ENCODE measurements at regions not wholly inside any gene's neighbourhood (a gene's known extent, or its start where the extent isn't known, plus 50 kb on each side); places are given as distances from the start of the nearest gene placed in this dataset.

DNA sequence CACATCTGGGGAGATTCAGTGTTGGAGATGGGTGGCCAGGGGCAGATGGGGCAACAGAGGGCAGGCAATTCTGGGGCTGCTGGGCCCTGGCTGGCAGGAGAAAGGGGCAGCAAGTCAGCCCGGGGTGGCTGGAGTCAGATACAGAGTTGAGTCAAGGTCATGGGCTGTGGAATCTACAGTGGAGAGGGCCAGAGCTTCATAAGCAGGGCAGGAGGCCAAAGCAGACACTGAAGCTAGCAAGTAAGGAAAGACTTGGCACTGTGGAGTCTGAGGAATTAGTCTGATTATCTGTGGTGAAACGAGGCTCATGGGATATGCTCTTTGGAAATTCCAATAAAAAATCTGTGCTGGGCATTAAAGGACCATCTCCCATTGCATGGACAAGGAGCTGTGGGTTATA lies 95.5 kb downstream of the TMX1 start:
- Histone ChIP-seq H3K36me3 (ENCODE audit: control insufficient read depth in 2 of 2, insufficient read depth in 1 of 2, low read length in 2 of 2) (no peaks in the 10 kb centered on the region), H3K27ac (ENCODE audit: extremely low read depth, low read depth, low read length) (no peak overlapping the region), H3K9me3 (ENCODE audit: control insufficient read depth, insufficient read depth, low read depth, low read length) (no peaks in the 10 kb centered on the region), H3K4me3 (ENCODE audit: low read depth, low read length) (no peak overlapping the region), H3K4me1 (ENCODE audit: control insufficient read depth, insufficient read depth, low read length) (no peaks in the 10 kb centered on the region)
- ChIA-PET CTCF (no interaction called here), POLR2A (no interaction called here)
- TF ChIP-seq MZF1 (tag by site-specific recombination; IDR thresholded peaks at IDR 0.05; ENCODE audit: borderline replicate concordance) (no peak), ZBTB1 (tag by site-specific recombination; IDR thresholded peaks at IDR 0.05) (no peak), ZSCAN30 (tag by site-specific recombination; IDR thresholded peaks at IDR 0.05) (no peak), ZNF155 (tag by site-specific recombination; IDR thresholded peaks at IDR 0.05) (no peak), KLF16 (tag by site-specific recombination; IDR thresholded peaks at IDR 0.05) (no peak), ZNF211 (tag by site-specific recombination; IDR thresholded peaks at IDR 0.05; ENCODE audit: low read depth) (no peak), ZNF19 (tag by site-specific recombination; IDR thresholded peaks at IDR 0.05; ENCODE audit: low read depth) (no peak)
- TF ChIP-seq, protein P1, sequence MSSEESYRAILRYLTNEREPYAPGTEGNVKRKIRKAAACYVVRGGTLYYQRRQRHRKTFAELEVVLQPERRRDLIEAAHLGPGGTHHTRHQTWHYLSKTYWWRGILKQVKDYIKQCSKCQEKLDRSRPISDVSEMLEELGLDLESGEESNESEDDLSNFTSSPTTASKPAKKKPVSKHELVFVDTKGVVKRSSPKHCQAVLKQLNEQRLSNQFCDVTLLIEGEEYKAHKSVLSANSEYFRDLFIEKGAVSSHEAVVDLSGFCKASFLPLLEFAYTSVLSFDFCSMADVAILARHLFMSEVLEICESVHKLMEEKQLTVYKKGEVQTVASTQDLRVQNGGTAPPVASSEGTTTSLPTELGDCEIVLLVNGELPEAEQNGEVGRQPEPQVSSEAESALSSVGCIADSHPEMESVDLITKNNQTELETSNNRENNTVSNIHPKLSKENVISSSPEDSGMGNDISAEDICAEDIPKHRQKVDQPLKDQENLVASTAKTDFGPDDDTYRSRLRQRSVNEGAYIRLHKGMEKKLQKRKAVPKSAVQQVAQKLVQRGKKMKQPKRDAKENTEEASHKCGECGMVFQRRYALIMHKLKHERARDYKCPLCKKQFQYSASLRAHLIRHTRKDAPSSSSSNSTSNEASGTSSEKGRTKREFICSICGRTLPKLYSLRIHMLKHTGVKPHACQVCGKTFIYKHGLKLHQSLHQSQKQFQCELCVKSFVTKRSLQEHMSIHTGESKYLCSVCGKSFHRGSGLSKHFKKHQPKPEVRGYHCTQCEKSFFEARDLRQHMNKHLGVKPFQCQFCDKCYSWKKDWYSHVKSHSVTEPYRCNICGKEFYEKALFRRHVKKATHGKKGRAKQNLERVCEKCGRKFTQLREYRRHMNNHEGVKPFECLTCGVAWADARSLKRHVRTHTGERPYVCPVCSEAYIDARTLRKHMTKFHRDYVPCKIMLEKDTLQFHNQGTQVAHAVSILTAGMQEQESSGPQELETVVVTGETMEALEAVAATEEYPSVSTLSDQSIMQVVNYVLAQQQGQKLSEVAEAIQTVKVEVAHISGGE (tag by site-specific recombination; conservative IDR thresholded peaks at IDR 0.05; ENCODE audit: low read depth): no peak
- TF ChIP-seq, protein P2, sequence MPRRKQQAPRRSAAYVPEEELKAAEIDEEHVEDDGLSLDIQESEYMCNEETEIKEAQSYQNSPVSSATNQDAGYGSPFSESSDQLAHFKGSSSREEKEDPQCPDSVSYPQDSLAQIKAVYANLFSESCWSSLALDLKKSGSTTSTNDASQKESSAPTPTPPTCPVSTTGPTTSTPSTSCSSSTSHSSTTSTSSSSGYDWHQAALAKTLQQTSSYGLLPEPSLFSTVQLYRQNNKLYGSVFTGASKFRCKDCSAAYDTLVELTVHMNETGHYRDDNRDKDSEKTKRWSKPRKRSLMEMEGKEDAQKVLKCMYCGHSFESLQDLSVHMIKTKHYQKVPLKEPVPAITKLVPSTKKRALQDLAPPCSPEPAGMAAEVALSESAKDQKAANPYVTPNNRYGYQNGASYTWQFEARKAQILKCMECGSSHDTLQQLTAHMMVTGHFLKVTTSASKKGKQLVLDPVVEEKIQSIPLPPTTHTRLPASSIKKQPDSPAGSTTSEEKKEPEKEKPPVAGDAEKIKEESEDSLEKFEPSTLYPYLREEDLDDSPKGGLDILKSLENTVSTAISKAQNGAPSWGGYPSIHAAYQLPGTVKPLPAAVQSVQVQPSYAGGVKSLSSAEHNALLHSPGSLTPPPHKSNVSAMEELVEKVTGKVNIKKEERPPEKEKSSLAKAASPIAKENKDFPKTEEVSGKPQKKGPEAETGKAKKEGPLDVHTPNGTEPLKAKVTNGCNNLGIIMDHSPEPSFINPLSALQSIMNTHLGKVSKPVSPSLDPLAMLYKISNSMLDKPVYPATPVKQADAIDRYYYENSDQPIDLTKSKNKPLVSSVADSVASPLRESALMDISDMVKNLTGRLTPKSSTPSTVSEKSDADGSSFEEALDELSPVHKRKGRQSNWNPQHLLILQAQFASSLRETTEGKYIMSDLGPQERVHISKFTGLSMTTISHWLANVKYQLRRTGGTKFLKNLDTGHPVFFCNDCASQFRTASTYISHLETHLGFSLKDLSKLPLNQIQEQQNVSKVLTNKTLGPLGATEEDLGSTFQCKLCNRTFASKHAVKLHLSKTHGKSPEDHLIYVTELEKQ (tag by site-specific recombination; IDR thresholded peaks at IDR 0.05; ENCODE audit: borderline replicate concordance): no peak

DNA sequence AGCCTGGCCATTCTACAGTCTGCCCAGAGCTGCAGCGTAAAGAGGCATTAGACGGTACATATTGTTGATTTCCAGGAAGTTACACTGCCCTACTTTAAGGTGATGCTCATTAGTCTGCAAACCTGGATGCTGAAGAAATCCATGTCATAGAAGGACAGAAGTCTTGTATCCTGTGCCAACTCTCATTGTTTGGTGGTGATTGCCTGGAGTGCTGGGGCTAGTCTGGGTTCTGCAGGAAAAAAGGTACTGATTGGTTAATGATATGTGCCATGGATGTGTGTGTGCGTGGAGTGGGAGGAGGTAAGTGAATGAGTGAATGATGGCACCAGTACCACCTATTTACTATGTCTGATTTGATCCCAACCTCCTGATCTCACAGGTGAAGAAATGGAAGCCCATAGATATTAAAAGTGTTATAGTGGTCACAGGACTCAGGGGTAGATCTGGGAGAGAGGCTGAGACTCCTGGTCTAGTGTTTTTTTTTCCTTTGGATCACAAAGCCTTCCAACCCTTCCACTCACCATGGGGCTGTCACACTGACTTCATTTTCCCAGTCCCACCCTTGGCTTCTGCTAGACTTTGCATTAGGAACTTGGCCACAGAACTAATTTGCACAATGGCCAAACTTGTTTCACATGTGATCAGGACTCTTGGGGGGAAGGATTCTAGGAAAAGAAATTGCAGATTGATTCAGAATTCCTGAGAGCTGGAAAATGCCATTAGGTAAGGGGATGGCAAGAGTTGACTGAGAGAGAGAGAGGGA lies 96.1 kb downstream of the TMX1 start:
- H3K9me3 ChIP-seq (ENCODE audit: control insufficient read depth, insufficient read depth, low read depth, low read length): no peaks in the 10 kb centered on the region
- H3K36me3 ChIP-seq (ENCODE audit: control insufficient read depth in 2 of 2, insufficient read depth in 1 of 2, low read length in 2 of 2): no peaks in the 10 kb centered on the region
- POLR2A ChIA-PET: no interaction called here
- no peak overlapping the region for H3K4me3 ChIP-seq (ENCODE audit: low read depth, low read length)
- CTCF ChIA-PET: interaction anchor here (0.7 kb wide), 1 partner anchor 49 kb away, joined by 5 read pairs; no protein-coding TSS in a partner anchor
- no peaks in the 10 kb centered on the region for H3K4me1 ChIP-seq (ENCODE audit: control insufficient read depth, insufficient read depth, low read length)
- TF ChIP-seq, protein P3, sequence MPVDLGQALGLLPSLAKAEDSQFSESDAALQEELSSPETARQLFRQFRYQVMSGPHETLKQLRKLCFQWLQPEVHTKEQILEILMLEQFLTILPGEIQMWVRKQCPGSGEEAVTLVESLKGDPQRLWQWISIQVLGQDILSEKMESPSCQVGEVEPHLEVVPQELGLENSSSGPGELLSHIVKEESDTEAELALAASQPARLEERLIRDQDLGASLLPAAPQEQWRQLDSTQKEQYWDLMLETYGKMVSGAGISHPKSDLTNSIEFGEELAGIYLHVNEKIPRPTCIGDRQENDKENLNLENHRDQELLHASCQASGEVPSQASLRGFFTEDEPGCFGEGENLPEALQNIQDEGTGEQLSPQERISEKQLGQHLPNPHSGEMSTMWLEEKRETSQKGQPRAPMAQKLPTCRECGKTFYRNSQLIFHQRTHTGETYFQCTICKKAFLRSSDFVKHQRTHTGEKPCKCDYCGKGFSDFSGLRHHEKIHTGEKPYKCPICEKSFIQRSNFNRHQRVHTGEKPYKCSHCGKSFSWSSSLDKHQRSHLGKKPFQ (tag by site-specific recombination; IDR thresholded peaks at IDR 0.05): no peak
- TF ChIP-seq ZNF23 (tag by site-specific recombination; IDR thresholded peaks at IDR 0.05; ENCODE audit: borderline replicate concordance) (no peak), PRDM1 (tag by site-specific recombination; IDR thresholded peaks at IDR 0.05) (no peak), ZNF302 (tag by site-specific recombination; IDR thresholded peaks at IDR 0.05; ENCODE audit: low read depth) (no peak), ZFP41 (tag by site-specific recombination; IDR thresholded peaks at IDR 0.05; ENCODE audit: borderline replicate concordance) (no peak), KLF10 (tag by site-specific recombination; IDR thresholded peaks at IDR 0.05) (no peak), ZNF561 (tag by site-specific recombination; IDR thresholded peaks at IDR 0.05; ENCODE audit: borderline replicate concordance) (no peak), ZNF521 (tag by site-specific recombination; IDR thresholded peaks at IDR 0.05) (no peak), ZNF621 (tag by site-specific recombination; IDR thresholded peaks at IDR 0.05) (no peak)
- TF ChIP-seq, protein P4, sequence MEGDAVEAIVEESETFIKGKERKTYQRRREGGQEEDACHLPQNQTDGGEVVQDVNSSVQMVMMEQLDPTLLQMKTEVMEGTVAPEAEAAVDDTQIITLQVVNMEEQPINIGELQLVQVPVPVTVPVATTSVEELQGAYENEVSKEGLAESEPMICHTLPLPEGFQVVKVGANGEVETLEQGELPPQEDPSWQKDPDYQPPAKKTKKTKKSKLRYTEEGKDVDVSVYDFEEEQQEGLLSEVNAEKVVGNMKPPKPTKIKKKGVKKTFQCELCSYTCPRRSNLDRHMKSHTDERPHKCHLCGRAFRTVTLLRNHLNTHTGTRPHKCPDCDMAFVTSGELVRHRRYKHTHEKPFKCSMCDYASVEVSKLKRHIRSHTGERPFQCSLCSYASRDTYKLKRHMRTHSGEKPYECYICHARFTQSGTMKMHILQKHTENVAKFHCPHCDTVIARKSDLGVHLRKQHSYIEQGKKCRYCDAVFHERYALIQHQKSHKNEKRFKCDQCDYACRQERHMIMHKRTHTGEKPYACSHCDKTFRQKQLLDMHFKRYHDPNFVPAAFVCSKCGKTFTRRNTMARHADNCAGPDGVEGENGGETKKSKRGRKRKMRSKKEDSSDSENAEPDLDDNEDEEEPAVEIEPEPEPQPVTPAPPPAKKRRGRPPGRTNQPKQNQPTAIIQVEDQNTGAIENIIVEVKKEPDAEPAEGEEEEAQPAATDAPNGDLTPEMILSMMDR (tag by site-specific recombination; IDR thresholded peaks at IDR 0.05): no peak
- TF ChIP-seq, protein P5, sequence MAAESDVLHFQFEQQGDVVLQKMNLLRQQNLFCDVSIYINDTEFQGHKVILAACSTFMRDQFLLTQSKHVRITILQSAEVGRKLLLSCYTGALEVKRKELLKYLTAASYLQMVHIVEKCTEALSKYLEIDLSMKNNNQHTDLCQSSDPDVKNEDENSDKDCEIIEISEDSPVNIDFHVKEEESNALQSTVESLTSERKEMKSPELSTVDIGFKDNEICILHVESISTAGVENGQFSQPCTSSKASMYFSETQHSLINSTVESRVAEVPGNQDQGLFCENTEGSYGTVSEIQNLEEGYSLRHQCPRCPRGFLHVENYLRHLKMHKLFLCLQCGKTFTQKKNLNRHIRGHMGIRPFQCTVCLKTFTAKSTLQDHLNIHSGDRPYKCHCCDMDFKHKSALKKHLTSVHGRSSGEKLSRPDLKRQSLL (tag by site-specific recombination; IDR thresholded peaks at IDR 0.05): no peak
- no peak overlapping the region for H3K27ac ChIP-seq (ENCODE audit: extremely low read depth, low read depth, low read length)
